ENCODE measurements at regions not wholly inside any gene's neighbourhood (a gene's known extent, or its start where the extent isn't known, plus 50 kb on each side); places are given as distances from the start of the nearest gene placed in this dataset.

- TF ChIP-seq, protein P1, sequence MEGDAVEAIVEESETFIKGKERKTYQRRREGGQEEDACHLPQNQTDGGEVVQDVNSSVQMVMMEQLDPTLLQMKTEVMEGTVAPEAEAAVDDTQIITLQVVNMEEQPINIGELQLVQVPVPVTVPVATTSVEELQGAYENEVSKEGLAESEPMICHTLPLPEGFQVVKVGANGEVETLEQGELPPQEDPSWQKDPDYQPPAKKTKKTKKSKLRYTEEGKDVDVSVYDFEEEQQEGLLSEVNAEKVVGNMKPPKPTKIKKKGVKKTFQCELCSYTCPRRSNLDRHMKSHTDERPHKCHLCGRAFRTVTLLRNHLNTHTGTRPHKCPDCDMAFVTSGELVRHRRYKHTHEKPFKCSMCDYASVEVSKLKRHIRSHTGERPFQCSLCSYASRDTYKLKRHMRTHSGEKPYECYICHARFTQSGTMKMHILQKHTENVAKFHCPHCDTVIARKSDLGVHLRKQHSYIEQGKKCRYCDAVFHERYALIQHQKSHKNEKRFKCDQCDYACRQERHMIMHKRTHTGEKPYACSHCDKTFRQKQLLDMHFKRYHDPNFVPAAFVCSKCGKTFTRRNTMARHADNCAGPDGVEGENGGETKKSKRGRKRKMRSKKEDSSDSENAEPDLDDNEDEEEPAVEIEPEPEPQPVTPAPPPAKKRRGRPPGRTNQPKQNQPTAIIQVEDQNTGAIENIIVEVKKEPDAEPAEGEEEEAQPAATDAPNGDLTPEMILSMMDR (CRISPR knock-in tag; IDR thresholded peaks at IDR 0.05): no peak
- TF ChIP-seq RFX1 (IDR thresholded peaks at IDR 0.05) (no peak), TOPORS (CRISPR knock-in tag; IDR thresholded peaks at IDR 0.05) (no peak), POLR2A (IDR thresholded peaks at IDR 0.05; ENCODE audit: insufficient read depth in 1 of 2, low read depth in 2 of 2, low read length in 2 of 2) (no peak)
These were observed 552.8 kb upstream of the NR5A2 start for GRCh38 chr1:199474738-199475137.
